ENCODE measurements at regions not wholly inside any gene's neighbourhood (a gene's known extent, or its start where the extent isn't known, plus 50 kb on each side); places are given as distances from the start of the nearest gene placed in this dataset.

- Histone ChIP-seq H3K9me2 (ENCODE audit: insufficient read depth, low read length) (no peaks in the 10 kb centered on the region), H3K9me3 (ENCODE audit: low read length) (no peaks in the 10 kb centered on the region), H3K36me3 (ENCODE audit: insufficient read depth, low read length) (no peaks in the 10 kb centered on the region), H3K4me1 (ENCODE audit: insufficient read depth, low read length, poor library complexity, severe bottlenecking) (no peaks in the 10 kb centered on the region), H3K79me2 (ENCODE audit: insufficient read depth, low read depth, low read length) (no peaks in the 10 kb centered on the region), H4K20me1 (ENCODE audit: insufficient read depth, low read length) (no peaks in the 10 kb centered on the region), H3K4me2 (ENCODE audit: low read length) (no peak overlapping the region), H2AFZ (ENCODE audit: low read length) (no peak overlapping the region), H3K4me3 (ENCODE audit: low read depth, low read length, poor library complexity, severe bottlenecking) (no peak overlapping the region), H3K27ac (ENCODE audit: low read depth, low read length, poor library complexity, severe bottlenecking) (no peak overlapping the region)
- no peak for DNase-seq (ENCODE audit: low spot score)
- CTCF ChIA-PET (ENCODE audit: unreplicated experiment) = no interaction called here
- TF ChIP-seq CTCF (conservative IDR thresholded peaks at IDR 0.05; ENCODE audit: low read length) (no peak), EZH2phosphoT487 (IDR thresholded peaks at IDR 0.05; ENCODE audit: borderline replicate concordance, low read depth, low read length) (no peak)
- intact Hi-C loops (cut with micrococcal nuclease; ENCODE audit: unreplicated experiment) = no loop called here
- BruUV-seq (replicated peaks) = no TSS peak
- POLR2A ChIA-PET = interaction anchor here (0.6 to 0.8 kb wide), 2 partner anchors 13 to 88 kb away, joined by 3 to 4 read pairs; no protein-coding TSS in a partner anchor
These were observed 140.4 kb upstream of the CDH6 start for GRCh38 chr5:31052937-31053658.

- no peaks in the 10 kb centered on the region for H3K79me2 ChIP-seq (ENCODE audit: insufficient read depth, low read depth, low read length)
- no peak overlapping the region for H3K27ac ChIP-seq (ENCODE audit: low read depth, low read length, poor library complexity, severe bottlenecking)
- H3K36me3 ChIP-seq (ENCODE audit: insufficient read depth, low read length) = no peaks in the 10 kb centered on the region
- DNase-seq (ENCODE audit: low spot score) = no peak
- intact Hi-C loops (cut with micrococcal nuclease; ENCODE audit: unreplicated experiment) = no loop called here
- H3K4me3 ChIP-seq (ENCODE audit: low read depth, low read length, poor library complexity, severe bottlenecking) = no peak overlapping the region
- ChIA-PET POLR2A (interaction anchor here (1.1 kb wide), 1 partner anchor 70 kb away, joined by 3 read pairs; no protein-coding TSS in a partner anchor), CTCF (ENCODE audit: unreplicated experiment) (no interaction called here)
- TF ChIP-seq CTCF (conservative IDR thresholded peaks at IDR 0.05; ENCODE audit: low read length) = no peak
- no peak for TF ChIP-seq EZH2phosphoT487 (IDR thresholded peaks at IDR 0.05; ENCODE audit: borderline replicate concordance, low read depth, low read length)
- no peaks in the 10 kb centered on the region for H3K9me3 ChIP-seq (ENCODE audit: low read length)
- H3K4me2 ChIP-seq (ENCODE audit: low read length) = no peak overlapping the region
- H3K9me2 ChIP-seq (ENCODE audit: insufficient read depth, low read length) = no peaks in the 10 kb centered on the region
- BruUV-seq (replicated peaks) = no TSS peak
- no peak overlapping the region for H2AFZ ChIP-seq (ENCODE audit: low read length)
- H4K20me1 ChIP-seq (ENCODE audit: insufficient read depth, low read length) = no peaks in the 10 kb centered on the region
- H3K4me1 ChIP-seq (ENCODE audit: insufficient read depth, low read length, poor library complexity, severe bottlenecking) = no peaks in the 10 kb centered on the region
These were observed 142.2 kb upstream of the CDH6 start for GRCh38 chr5:31051316-31051715.

GRCh38 chr5:31049936-31050704 is 143.4 kb upstream of the CDH6 start:
- DNase-seq (ENCODE audit: low spot score) = no peak
- H3K27ac ChIP-seq (ENCODE audit: low read depth, low read length, poor library complexity, severe bottlenecking) = no peak overlapping the region
- H3K36me3 ChIP-seq (ENCODE audit: insufficient read depth, low read length) = no peaks in the 10 kb centered on the region
- H3K4me3 ChIP-seq (ENCODE audit: low read depth, low read length, poor library complexity, severe bottlenecking) = no peak overlapping the region
- no peaks in the 10 kb centered on the region for H3K4me1 ChIP-seq (ENCODE audit: insufficient read depth, low read length, poor library complexity, severe bottlenecking)
- TF ChIP-seq EZH2phosphoT487 (IDR thresholded peaks at IDR 0.05; ENCODE audit: borderline replicate concordance, low read depth, low read length) = no peak
- TF ChIP-seq CTCF (conservative IDR thresholded peaks at IDR 0.05; ENCODE audit: low read length) = no peak
- POLR2A ChIA-PET = no interaction called here
- H3K4me2 ChIP-seq (ENCODE audit: low read length) = no peak overlapping the region
- H3K9me2 ChIP-seq (ENCODE audit: insufficient read depth, low read length) = no peaks in the 10 kb centered on the region
- H3K79me2 ChIP-seq (ENCODE audit: insufficient read depth, low read depth, low read length) = no peaks in the 10 kb centered on the region
- no TSS peak for BruUV-seq (replicated peaks)
- no peaks in the 10 kb centered on the region for H4K20me1 ChIP-seq (ENCODE audit: insufficient read depth, low read length)
- intact Hi-C loops (cut with micrococcal nuclease; ENCODE audit: unreplicated experiment) = no loop called here
- H3K9me3 ChIP-seq (ENCODE audit: low read length) = no peaks in the 10 kb centered on the region
- H2AFZ ChIP-seq (ENCODE audit: low read length) = no peak overlapping the region
- CTCF ChIA-PET (ENCODE audit: unreplicated experiment) = no interaction called here

All from OCI-LY7 (cell line).